Neural cell (in vitro differentiated cells): ENCODE measurements at regions not wholly inside any gene's neighbourhood (a gene's known extent, or its start where the extent isn't known, plus 50 kb on each side); places are given as distances from the start of the nearest gene placed in this dataset.

Experiments
- CTCF ChIP-seq: fragments of 450-650 bp; IDR thresholded peaks from 2 replicates; pipeline ENCODE4 v1.5.1; 2014; ENCODE audit warnings: antibody characterized with exemption, mild to moderate bottlenecking, moderate library complexity; ENCODE audit not compliant: poor library complexity, severe bottlenecking
- EP300 ChIP-seq: fragments of 450-650 bp; conservative IDR thresholded peaks from 2 replicates; pipeline ENCODE4 v1.6.1; 2014; ENCODE audit warnings: antibody characterized with exemption, mild to moderate bottlenecking, moderate library complexity; ENCODE audit not compliant: poor library complexity, severe bottlenecking
- EZH2 ChIP-seq: fragments of 200-600, 300-800 bp; shearing (Covaris generic), sonication (generic); IDR thresholded peaks from 2 replicates; pipeline ENCODE4 v1.6.1; 2014; ENCODE audit warnings: antibody characterized with exemption, low read length, borderline replicate concordance, mild to moderate bottlenecking; ENCODE audit not compliant: insufficient read depth, poor library complexity, severe bottlenecking
- POLR2AphosphoS5 ChIP-seq: IDR thresholded peaks from 2 replicates; pipeline ENCODE4 v1.6.1; 2012
- RAD21 ChIP-seq: fragments of 450-650 bp; conservative IDR thresholded peaks from 2 replicates; pipeline ENCODE4 v1.6.1; 2014; ENCODE audit warnings: antibody characterized with exemption, mild to moderate bottlenecking, moderate library complexity
- SMC3 ChIP-seq: fragments of 450-650 bp; conservative IDR thresholded peaks from 2 replicates; pipeline ENCODE4 v1.6.1; 2014; ENCODE audit warnings: antibody characterized with exemption, mild to moderate bottlenecking, moderate library complexity; ENCODE audit not compliant: poor library complexity
- TF ChIP-seq, protein P1 (sequence below): IDR thresholded peaks from 2 replicates; pipeline ENCODE4 v1.6.1; 2012; ENCODE audit warnings: borderline replicate concordance

GRCh38 chr4:151928112-151928511 lies 167.3 kb upstream of the GATB start:
- TF ChIP-seq CTCF (no peak), EZH2 (no peak), POLR2AphosphoS5 (no peak), EP300 (no peak), SMC3 (no peak), RAD21 (no peak)
- TF ChIP-seq, protein P1, sequence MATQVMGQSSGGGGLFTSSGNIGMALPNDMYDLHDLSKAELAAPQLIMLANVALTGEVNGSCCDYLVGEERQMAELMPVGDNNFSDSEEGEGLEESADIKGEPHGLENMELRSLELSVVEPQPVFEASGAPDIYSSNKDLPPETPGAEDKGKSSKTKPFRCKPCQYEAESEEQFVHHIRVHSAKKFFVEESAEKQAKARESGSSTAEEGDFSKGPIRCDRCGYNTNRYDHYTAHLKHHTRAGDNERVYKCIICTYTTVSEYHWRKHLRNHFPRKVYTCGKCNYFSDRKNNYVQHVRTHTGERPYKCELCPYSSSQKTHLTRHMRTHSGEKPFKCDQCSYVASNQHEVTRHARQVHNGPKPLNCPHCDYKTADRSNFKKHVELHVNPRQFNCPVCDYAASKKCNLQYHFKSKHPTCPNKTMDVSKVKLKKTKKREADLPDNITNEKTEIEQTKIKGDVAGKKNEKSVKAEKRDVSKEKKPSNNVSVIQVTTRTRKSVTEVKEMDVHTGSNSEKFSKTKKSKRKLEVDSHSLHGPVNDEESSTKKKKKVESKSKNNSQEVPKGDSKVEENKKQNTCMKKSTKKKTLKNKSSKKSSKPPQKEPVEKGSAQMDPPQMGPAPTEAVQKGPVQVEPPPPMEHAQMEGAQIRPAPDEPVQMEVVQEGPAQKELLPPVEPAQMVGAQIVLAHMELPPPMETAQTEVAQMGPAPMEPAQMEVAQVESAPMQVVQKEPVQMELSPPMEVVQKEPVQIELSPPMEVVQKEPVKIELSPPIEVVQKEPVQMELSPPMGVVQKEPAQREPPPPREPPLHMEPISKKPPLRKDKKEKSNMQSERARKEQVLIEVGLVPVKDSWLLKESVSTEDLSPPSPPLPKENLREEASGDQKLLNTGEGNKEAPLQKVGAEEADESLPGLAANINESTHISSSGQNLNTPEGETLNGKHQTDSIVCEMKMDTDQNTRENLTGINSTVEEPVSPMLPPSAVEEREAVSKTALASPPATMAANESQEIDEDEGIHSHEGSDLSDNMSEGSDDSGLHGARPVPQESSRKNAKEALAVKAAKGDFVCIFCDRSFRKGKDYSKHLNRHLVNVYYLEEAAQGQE: no peak
